ACC112 (cell line): ENCODE measurements at regions not wholly inside any gene's neighbourhood (a gene's known extent, or its start where the extent isn't known, plus 50 kb on each side); places are given as distances from the start of the nearest gene placed in this dataset.

Source experiments
- H2AFZ ChIP-seq: fragments of 200-600 bp; sonication (generic); one replicate; pipeline ENCODE4 v1.6.0; 2017; ENCODE audit warnings: antibody characterized with exemption, low read length; ENCODE audit not compliant: unreplicated experiment
- H3K27ac ChIP-seq: fragments of 200-600 bp; sonication (generic); 2 replicates; pipeline ENCODE4 v1.5.1; 2014; ENCODE audit warnings: low read depth, mild to moderate bottlenecking, antibody characterized with exemption, low read length, moderate library complexity
- H3K27me3 ChIP-seq: fragments of 200-600 bp; sonication (generic); 2 replicates; pipeline ENCODE4 v1.6.1; 2014; ENCODE audit warnings: mild to moderate bottlenecking, antibody characterized with exemption, low read length, moderate library complexity, mixed read lengths; ENCODE audit not compliant: insufficient read depth
- H3K36me3 ChIP-seq: fragments of 200-600 bp; sonication (generic); 2 replicates; pipeline ENCODE4 v1.6.1; 2016; ENCODE audit warnings: mild to moderate bottlenecking, antibody characterized with exemption, low read length, moderate library complexity, mixed read lengths; ENCODE audit not compliant: insufficient read depth
- H3K4me1 ChIP-seq: fragments of 200-600 bp; sonication (generic); one replicate; pipeline ENCODE4 v1.6.1; 2016; ENCODE audit warnings: low read length, mixed read lengths; ENCODE audit not compliant: insufficient read depth, unreplicated experiment, control insufficient read depth
- H3K4me3 ChIP-seq: fragments of 200-600 bp; sonication (generic); 2 replicates; pipeline ENCODE4 v1.5.1; 2014; ENCODE audit warnings: mild to moderate bottlenecking, low read depth, low read length
- H3K79me2 ChIP-seq: fragments of 200-600 bp; sonication (generic); one replicate; pipeline ENCODE4 v1.6.0; 2016; ENCODE audit warnings: low read length; ENCODE audit not compliant: control insufficient read depth, unreplicated experiment, insufficient read depth

GRCh38 chr20:8935878-8936277 is 133.0 kb upstream of the PLCB4 start:
- Histone ChIP-seq H2AFZ (no peak overlapping the region), H3K27me3 (peaks cover 8% of the 10 kb centered on the region; the same call in 1 of the 2 replicates), H3K79me2 (no peaks in the 10 kb centered on the region), H3K27ac (no peak overlapping the region), H3K4me1 (no peaks in the 10 kb centered on the region), H3K36me3 (no peaks in the 10 kb centered on the region), H3K4me3 (no peak overlapping the region)

DNA sequence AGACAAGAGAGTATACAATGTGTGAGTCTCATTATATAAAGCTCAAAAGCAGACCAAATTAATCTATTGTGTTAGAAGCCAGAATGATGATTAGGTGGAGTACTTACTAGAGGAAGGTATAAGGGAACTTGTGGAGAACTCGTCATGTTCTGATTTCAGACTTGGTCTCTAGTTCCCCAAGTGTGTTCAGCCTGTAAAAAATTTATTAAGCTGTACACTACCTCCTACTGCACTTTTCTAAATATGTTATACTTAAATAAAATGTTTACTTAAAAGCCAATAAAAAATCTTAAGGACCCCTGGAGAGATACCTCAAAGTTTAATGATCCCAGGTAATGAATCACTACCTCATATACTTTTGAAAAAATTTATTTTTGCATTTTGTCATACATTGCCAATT is 130.4 kb upstream of the PLCB4 start:
- no peaks in the 10 kb centered on the region for H3K36me3 ChIP-seq
- peaks cover 9% of the 10 kb centered on the region; the same call in 1 of the 2 replicates for H3K27me3 ChIP-seq
- H3K4me3 ChIP-seq: no peak overlapping the region
- no peaks in the 10 kb centered on the region for H3K4me1 ChIP-seq
- no peak overlapping the region for H3K27ac ChIP-seq
- no peaks in the 10 kb centered on the region for H3K79me2 ChIP-seq
- H2AFZ ChIP-seq: no peak overlapping the region

DNA sequence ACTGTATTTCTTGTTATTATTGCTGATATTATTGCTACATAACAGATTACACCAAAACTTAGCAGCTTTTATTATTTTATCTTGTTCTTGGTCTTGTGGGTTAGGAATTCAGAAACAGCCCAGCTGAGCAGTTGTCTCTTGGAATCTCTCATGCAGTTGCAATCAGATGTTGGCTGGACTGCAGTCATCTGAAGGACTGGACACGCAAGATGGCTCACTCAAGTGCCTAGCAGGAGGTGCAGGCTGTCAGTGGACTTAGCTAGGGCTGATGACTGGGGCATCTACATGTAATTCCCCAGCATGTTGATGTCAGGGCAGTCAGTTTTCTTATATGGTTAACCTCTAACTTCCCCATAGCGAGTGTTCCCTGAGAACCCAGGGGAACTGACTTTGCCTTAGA is 128.6 kb upstream of the PLCB4 start:
- peaks cover 9% of the 10 kb centered on the region; the same call in 1 of the 2 replicates for H3K27me3 ChIP-seq

DNA sequence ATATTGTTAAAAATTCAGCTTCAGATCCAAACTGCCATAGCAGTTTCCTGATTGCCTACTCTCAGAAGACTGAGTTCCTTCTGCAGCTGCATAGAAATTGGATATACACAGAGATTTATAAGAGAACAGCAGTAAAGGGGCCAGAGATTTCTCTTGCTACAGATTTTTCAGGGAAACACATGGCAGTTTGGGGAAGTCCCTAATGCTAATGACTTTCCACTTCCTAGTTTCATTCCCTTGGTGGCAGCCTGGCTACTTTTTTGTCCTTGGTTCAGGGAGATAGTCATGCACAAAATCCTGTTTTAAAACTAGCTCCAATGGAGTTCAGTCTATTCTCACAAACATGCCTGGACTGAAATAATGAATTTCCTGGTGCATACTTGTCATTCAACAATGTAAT is 125.3 kb upstream of the PLCB4 start:
- H3K27ac ChIP-seq: no peak overlapping the region

More for the DNA sequence above, 128.6 kb upstream of the PLCB4 start:
- H3K4me1 ChIP-seq: no peaks in the 10 kb centered on the region
- no peak overlapping the region for H2AFZ ChIP-seq
- H3K27ac ChIP-seq: no peak overlapping the region
- H3K36me3 ChIP-seq: no peaks in the 10 kb centered on the region
- H3K4me3 ChIP-seq: no peak overlapping the region
- no peaks in the 10 kb centered on the region for H3K79me2 ChIP-seq

DNA sequence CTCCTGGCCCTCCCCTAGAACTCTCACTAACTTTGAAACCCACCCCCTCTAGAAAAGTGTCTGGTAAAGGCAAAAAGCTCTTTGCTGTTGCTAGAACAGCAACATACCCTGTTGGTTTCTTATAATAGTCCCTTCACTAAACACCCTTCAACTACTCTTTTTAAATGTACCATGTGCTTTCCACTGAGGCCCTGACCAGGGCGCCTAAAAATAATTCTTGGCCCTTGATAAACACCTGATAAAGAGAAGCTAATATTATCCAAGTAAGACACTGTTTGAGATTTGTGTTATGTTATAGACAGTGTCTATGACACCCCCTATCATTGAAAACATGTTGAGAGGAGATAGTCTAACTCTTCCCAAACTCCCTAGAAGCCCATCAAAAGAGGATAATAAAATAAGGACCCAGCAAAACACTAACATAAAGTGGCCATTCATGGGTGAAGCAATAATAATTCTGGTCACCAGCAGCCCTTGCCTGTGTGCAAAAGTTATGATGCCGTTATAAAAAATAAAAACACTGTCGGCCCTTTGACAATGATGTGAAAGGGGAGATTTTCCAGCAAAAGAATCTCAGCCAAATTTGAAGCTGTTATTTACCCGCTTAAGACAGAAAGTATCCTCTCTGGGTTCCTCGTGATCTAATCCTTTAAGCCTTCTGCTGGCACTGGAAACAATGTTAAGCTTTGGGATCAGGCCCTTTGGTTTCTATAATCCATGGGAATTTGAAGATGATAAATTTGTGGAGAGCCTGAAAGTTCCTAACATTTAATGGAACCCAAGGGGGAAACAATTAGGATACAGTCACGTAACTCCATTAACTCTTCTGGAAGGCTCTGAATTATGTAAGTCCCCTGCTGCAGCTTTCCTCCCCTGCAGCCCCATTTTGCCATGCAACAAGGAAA is 122.6 kb upstream of the PLCB4 start:
- no peak overlapping the region for H3K4me3 ChIP-seq

More for the DNA sequence above, 125.3 kb upstream of the PLCB4 start:
- H3K4me1 ChIP-seq: no peaks in the 10 kb centered on the region
- H2AFZ ChIP-seq: no peak overlapping the region
- H3K36me3 ChIP-seq: no peaks in the 10 kb centered on the region
- H3K79me2 ChIP-seq: no peaks in the 10 kb centered on the region
- peaks cover 33% of the 10 kb centered on the region for H3K27me3 ChIP-seq
- no peak overlapping the region for H3K4me3 ChIP-seq

DNA sequence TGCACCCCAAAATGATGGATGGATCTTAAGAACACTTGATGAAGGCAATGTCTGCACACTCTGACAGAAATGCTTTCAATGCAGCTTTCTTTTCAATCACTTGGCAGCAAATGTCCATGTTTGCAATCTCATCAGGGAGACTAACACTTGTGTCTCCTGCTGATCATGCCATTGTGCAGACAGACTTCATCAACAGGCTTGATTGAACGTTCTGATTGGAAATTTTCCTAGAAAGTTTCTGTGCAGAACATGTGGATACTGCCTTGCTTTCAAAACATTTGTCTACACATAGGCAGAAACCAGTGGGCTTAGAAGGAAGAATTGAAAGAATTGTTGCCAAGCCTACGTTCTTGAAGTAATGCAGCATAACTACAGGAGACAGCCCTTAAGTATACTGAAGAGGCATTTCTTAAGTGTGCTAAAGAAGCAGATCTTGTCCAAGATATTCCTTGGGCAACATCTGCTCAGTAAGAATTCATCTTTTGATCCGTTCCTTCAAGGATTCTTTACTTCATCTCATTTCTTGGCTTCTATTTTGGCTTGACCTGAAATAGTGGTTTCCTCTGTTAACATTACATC is 120.4 kb upstream of the PLCB4 start:
- no peaks in the 10 kb centered on the region for H3K4me1 ChIP-seq
- no peaks in the 10 kb centered on the region for H3K36me3 ChIP-seq
- no peaks in the 10 kb centered on the region for H3K79me2 ChIP-seq
- no peak overlapping the region for H2AFZ ChIP-seq
- H3K27me3 ChIP-seq: peaks cover 25% of the 10 kb centered on the region
- no peak overlapping the region for H3K4me3 ChIP-seq
- no peak overlapping the region for H3K27ac ChIP-seq

More for the DNA sequence above, 122.6 kb upstream of the PLCB4 start:
- peaks cover 25% of the 10 kb centered on the region for H3K27me3 ChIP-seq
- H3K79me2 ChIP-seq: no peaks in the 10 kb centered on the region
- H3K36me3 ChIP-seq: no peaks in the 10 kb centered on the region
- H2AFZ ChIP-seq: no peak overlapping the region
- H3K27ac ChIP-seq: no peak overlapping the region
- H3K4me1 ChIP-seq: no peaks in the 10 kb centered on the region

- H3K4me3 ChIP-seq: no peak overlapping the region
- no peaks in the 10 kb centered on the region for H3K4me1 ChIP-seq
- H3K27me3 ChIP-seq: peaks cover 25% of the 10 kb centered on the region
- no peaks in the 10 kb centered on the region for H3K79me2 ChIP-seq
- no peaks in the 10 kb centered on the region for H3K36me3 ChIP-seq
- H3K27ac ChIP-seq: no peak overlapping the region
- H2AFZ ChIP-seq: no peak overlapping the region
Observed at GRCh38 chr20:8951164-8951563, 117.7 kb upstream of the PLCB4 start.

DNA sequence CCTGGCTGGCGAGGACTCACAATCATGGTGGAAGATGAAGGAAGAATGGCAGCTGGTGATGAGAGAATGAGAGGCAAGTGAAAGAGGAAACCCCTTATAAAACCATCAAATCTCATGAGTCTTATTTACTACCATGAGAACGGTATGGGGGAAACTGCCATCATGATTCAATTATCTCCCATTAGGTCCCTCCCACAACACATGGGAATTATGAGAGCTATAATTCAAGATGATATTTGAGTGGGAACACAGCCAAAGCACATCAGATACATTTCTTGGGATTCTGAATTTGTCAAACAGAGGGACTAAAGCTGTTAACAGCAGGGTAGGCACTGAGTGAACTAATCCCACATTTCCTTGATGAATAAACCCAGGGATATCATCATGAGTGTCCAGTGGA is 116.2 kb upstream of the PLCB4 start:
- H3K4me1 ChIP-seq: peaks cover 5% of the 10 kb centered on the region
- H3K4me3 ChIP-seq: no peak overlapping the region
- H2AFZ ChIP-seq: no peak overlapping the region
- peaks cover 11% of the 10 kb centered on the region for H3K27me3 ChIP-seq
- H3K79me2 ChIP-seq: no peaks in the 10 kb centered on the region
- no peak overlapping the region for H3K27ac ChIP-seq
- no peaks in the 10 kb centered on the region for H3K36me3 ChIP-seq

DNA sequence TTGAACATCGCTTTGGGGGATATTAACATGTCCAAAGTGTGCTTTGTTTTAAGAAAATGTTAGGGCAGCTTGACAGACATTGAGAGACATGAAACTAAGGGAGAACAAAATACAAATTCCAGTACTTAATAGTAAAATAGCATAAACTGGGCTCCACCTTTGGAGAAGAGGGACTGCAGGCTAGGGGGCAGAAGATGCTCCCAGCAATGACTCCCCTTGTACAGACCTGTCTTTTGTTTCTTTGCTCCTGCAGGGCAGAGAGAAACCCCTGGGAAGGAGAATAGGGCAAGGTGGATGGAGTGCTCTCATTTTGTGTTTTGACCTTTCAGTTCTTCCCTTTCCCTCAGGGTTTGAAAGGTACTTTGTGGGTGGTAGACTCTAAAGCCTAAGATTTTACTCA is 115.6 kb upstream of the PLCB4 start:
- Histone ChIP-seq H3K27me3 (peaks cover 5% of the 10 kb centered on the region), H3K79me2 (no peaks in the 10 kb centered on the region), H3K27ac (no peak overlapping the region), H2AFZ (no peak overlapping the region), H3K4me1 (peaks cover 8% of the 10 kb centered on the region), H3K36me3 (no peaks in the 10 kb centered on the region), H3K4me3 (no peak overlapping the region)

GRCh38 chr20:8960241-8960640 is 108.6 kb upstream of the PLCB4 start:
- Histone ChIP-seq H3K4me1 (peaks cover 8% of the 10 kb centered on the region), H3K79me2 (no peaks in the 10 kb centered on the region), H3K4me3 (no peak overlapping the region), H3K36me3 (no peaks in the 10 kb centered on the region), H2AFZ (no peak overlapping the region), H3K27ac (no peak overlapping the region), H3K27me3 (no peaks in the 10 kb centered on the region)

GRCh38 chr20:8963330-8963729 is 105.6 kb upstream of the PLCB4 start:
- Histone ChIP-seq H3K79me2 (no peaks in the 10 kb centered on the region), H3K27me3 (peaks cover 4% of the 10 kb centered on the region; the same call in 1 of the 2 replicates), H3K4me1 (no peaks in the 10 kb centered on the region), H3K27ac (no peak overlapping the region), H2AFZ (no peak overlapping the region), H3K36me3 (no peaks in the 10 kb centered on the region), H3K4me3 (no peak overlapping the region)
